DOHH2 (cell line): ENCODE measurements at regions not wholly inside any gene's neighbourhood (a gene's known extent, or its start where the extent isn't known, plus 50 kb on each side); places are given as distances from the start of the nearest gene placed in this dataset.

Experiments
- H3F3A ChIP-seq: fragments of 200-600 bp; sonication (generic), shearing (Covaris generic); 2 replicates; pipeline ENCODE4 v1.6.0; 2016; ENCODE audit warnings: antibody characterized with exemption, mild to moderate bottlenecking; ENCODE audit not compliant: control insufficient read depth, insufficient read depth
- H3K27ac ChIP-seq: fragments of 200-600 bp; sonication (generic); 2 replicates; pipeline ENCODE4 v1.5.1; 2014; ENCODE audit warnings: low read depth, mild to moderate bottlenecking, low read length, moderate library complexity
- H3K27me3 ChIP-seq: fragments of 200-600 bp; sonication (generic); 2 replicates; pipeline ENCODE4 v1.6.1; 2014; ENCODE audit warnings: mild to moderate bottlenecking, low read length, mixed read lengths; ENCODE audit not compliant: control insufficient read depth
- H3K36me3 ChIP-seq: fragments of 200-600 bp; sonication (generic); 2 replicates; pipeline ENCODE4 v1.6.1; 2014; ENCODE audit warnings: mild to moderate bottlenecking, low read length, moderate library complexity, mixed read lengths; ENCODE audit not compliant: control insufficient read depth
- H3K4me1 ChIP-seq: fragments of 200-600 bp; sonication (generic); 2 replicates; pipeline ENCODE4 v1.6.1; 2014; ENCODE audit warnings: mild to moderate bottlenecking, low read length, mixed read lengths; ENCODE audit not compliant: control insufficient read depth
- H3K4me2 ChIP-seq: fragments of 200-600 bp; sonication (generic); 2 replicates; pipeline ENCODE4 v1.6.0; 2014; ENCODE audit warnings: mild to moderate bottlenecking, low read length, moderate library complexity
- H3K4me3 ChIP-seq: fragments of 200-600 bp; sonication (generic); 2 replicates; pipeline ENCODE4 v1.5.1; 2014; ENCODE audit warnings: mild to moderate bottlenecking, low read length, mixed read lengths
- H3K79me2 ChIP-seq: fragments of 200-600 bp; sonication (generic); 2 replicates; pipeline ENCODE4 v1.6.1; 2014; ENCODE audit warnings: mild to moderate bottlenecking, low read length, mixed read lengths; ENCODE audit not compliant: control insufficient read depth
- H3K9me2 ChIP-seq: fragments of 200-600 bp; sonication (generic); replicated peaks from 2 replicates; pipeline ENCODE4 v1.6.1; 2014; ENCODE audit warnings: mild to moderate bottlenecking, low read length, mixed read lengths; ENCODE audit not compliant: control insufficient read depth
- H3K9me3 ChIP-seq: fragments of 200-600 bp; sonication (generic); 2 replicates; pipeline ENCODE4 v1.6.1; 2014; ENCODE audit warnings: antibody characterized with exemption, low read length, mixed read lengths; ENCODE audit not compliant: control insufficient read depth, insufficient read depth
- H4K20me1 ChIP-seq: fragments of 200-600 bp; sonication (generic); 2 replicates; pipeline ENCODE4 v1.6.0; 2014; ENCODE audit warnings: low read depth, mild to moderate bottlenecking, antibody characterized with exemption, low read length, moderate library complexity; ENCODE audit not compliant: control insufficient read depth, insufficient read depth
- EZH2phosphoT487 ChIP-seq: fragments of 200-600 bp; sonication (generic); IDR thresholded peaks from 2 replicates; pipeline ENCODE4 v1.6.1; 2017; ENCODE audit warnings: borderline replicate concordance, mild to moderate bottlenecking, antibody characterized with exemption, low read length, moderate library complexity, mixed read lengths
- TF ChIP-seq, protein P1 (sequence below): fragments of 200-600 bp; sonication (generic); IDR thresholded peaks from one replicate; pipeline ENCODE4 v1.5.1; 2014; ENCODE audit warnings: antibody characterized with exemption, mild to moderate bottlenecking, low read depth, low read length; ENCODE audit not compliant: poor library complexity, severe bottlenecking

DNA sequence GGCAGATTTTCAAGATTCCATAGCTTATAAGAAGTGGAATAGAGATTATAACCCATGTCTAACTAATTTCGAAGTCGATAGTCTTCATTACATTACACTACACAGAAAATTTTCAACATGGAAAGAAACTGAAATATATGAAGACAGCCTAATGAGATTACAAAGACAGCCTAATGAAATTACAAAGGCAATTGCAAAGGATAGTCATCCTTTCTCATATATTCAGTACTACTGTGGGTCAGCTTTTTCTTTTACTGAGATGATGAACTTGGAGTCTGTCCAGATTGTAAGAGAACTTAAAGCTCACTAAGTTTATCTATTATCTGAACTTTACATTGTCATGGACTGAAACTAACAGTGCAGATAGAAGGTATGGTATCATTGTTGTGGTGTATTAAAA lies 304.4 kb upstream of the MBL2 start:
- Histone ChIP-seq H3K9me3 (no peaks in the 10 kb centered on the region), H3K4me3 (no peak overlapping the region), H3K36me3 (no peaks in the 10 kb centered on the region), H3K27me3 (no peaks in the 10 kb centered on the region), H3K9me2 (no peaks in the 10 kb centered on the region), H3K27ac (no peak overlapping the region), H3F3A (no peaks in the 10 kb centered on the region), H3K4me1 (no peaks in the 10 kb centered on the region), H3K4me2 (no peak overlapping the region), H4K20me1 (no peaks in the 10 kb centered on the region), H3K79me2 (no peaks in the 10 kb centered on the region)
- TF ChIP-seq, protein P1, sequence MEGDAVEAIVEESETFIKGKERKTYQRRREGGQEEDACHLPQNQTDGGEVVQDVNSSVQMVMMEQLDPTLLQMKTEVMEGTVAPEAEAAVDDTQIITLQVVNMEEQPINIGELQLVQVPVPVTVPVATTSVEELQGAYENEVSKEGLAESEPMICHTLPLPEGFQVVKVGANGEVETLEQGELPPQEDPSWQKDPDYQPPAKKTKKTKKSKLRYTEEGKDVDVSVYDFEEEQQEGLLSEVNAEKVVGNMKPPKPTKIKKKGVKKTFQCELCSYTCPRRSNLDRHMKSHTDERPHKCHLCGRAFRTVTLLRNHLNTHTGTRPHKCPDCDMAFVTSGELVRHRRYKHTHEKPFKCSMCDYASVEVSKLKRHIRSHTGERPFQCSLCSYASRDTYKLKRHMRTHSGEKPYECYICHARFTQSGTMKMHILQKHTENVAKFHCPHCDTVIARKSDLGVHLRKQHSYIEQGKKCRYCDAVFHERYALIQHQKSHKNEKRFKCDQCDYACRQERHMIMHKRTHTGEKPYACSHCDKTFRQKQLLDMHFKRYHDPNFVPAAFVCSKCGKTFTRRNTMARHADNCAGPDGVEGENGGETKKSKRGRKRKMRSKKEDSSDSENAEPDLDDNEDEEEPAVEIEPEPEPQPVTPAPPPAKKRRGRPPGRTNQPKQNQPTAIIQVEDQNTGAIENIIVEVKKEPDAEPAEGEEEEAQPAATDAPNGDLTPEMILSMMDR, result no peak
- TF ChIP-seq EZH2phosphoT487, result no peak

GRCh38 chr10:53075469-53075868 lies 302.9 kb upstream of the MBL2 start:
- Histone ChIP-seq H3K4me1 (no peaks in the 10 kb centered on the region), H3K36me3 (no peaks in the 10 kb centered on the region), H3K4me3 (no peak overlapping the region), H3K79me2 (no peaks in the 10 kb centered on the region), H3F3A (no peaks in the 10 kb centered on the region), H3K9me3 (no peaks in the 10 kb centered on the region), H3K9me2 (no peaks in the 10 kb centered on the region), H3K4me2 (no peak overlapping the region), H4K20me1 (no peaks in the 10 kb centered on the region), H3K27ac (no peak overlapping the region), H3K27me3 (no peaks in the 10 kb centered on the region)
- TF ChIP-seq, protein P1, result no peak
- no peak for TF ChIP-seq EZH2phosphoT487

DNA sequence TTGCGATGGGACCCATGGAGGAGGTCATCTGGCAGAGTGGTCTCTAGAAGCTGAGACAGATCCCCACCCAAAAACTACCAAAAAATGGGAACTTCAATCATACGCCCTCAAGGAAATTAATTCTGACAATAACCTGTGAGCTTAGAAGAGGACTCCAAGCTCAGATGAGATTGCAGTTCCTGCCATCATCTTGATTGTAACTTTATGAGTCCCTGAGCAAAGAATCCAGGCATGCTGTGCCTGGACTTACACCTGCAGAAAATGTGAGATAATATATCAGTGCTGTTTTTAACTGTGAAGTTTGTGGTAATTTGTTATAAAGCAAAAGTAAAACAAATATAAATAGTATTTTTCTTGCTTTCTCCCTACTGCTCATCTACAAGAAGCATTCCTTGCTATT lies 299.6 kb upstream of the MBL2 start:
- Histone ChIP-seq H3K4me1 (no peaks in the 10 kb centered on the region), H3K36me3 (no peaks in the 10 kb centered on the region), H3K4me2 (no peak overlapping the region), H3K27me3 (no peaks in the 10 kb centered on the region), H3K9me3 (no peaks in the 10 kb centered on the region), H4K20me1 (no peaks in the 10 kb centered on the region), H3K79me2 (no peaks in the 10 kb centered on the region), H3K27ac (no peak overlapping the region), H3K9me2 (no peaks in the 10 kb centered on the region), H3K4me3 (no peak overlapping the region), H3F3A (no peaks in the 10 kb centered on the region)
- TF ChIP-seq EZH2phosphoT487, result no peak
- TF ChIP-seq, protein P1, result no peak
